Smooth muscle cell (in vitro differentiated cells): ENCODE measurements at regions not wholly inside any gene's neighbourhood (a gene's known extent, or its start where the extent isn't known, plus 50 kb on each side); places are given as distances from the start of the nearest gene placed in this dataset.

Experiments used
- DNase-seq: peaks from one replicate; lab custom pipeline; 2025; ENCODE audit not compliant: unreplicated experiment; lab: John Stamatoyannopoulos, UW
- H2AFZ ChIP-seq: fragments of 200-600 bp; sonication (generic); 2 replicates; pipeline ENCODE4 v1.6.0; 2016; ENCODE audit warnings: antibody characterized with exemption, low read depth, mild to moderate bottlenecking
- H3F3A ChIP-seq: fragments of 200-600 bp; sonication (generic); 2 replicates; pipeline ENCODE4 v1.6.0; 2017; ENCODE audit warnings: antibody characterized with exemption, low read depth
- H3K27ac ChIP-seq: fragments of 200-600 bp; sonication (generic); 2 replicates; pipeline ENCODE4 v1.5.1; 2016; ENCODE audit warnings: low read depth, mild to moderate bottlenecking
- H3K27me3 ChIP-seq: fragments of 200-600 bp; sonication (generic); 2 replicates; pipeline ENCODE4 v1.6.1; 2016; ENCODE audit warnings: low read depth, mild to moderate bottlenecking
- H3K36me3 ChIP-seq: fragments of 200-600 bp; sonication (generic); 2 replicates; pipeline ENCODE4 v1.5.1; 2016; ENCODE audit warnings: low read depth
- H3K4me1 ChIP-seq: fragments of 200-600 bp; sonication (generic); 2 replicates; pipeline ENCODE4 v1.5.1; 2016; ENCODE audit warnings: low read depth
- H3K4me2 ChIP-seq: fragments of 200-600 bp; sonication (generic); 2 replicates; pipeline ENCODE4 v1.6.0; 2016; ENCODE audit warnings: mild to moderate bottlenecking
- H3K4me3 ChIP-seq: fragments of 200-600 bp; sonication (generic); 2 replicates; pipeline ENCODE4 v1.5.1; 2016; ENCODE audit warnings: mild to moderate bottlenecking
- H3K79me2 ChIP-seq: fragments of 200-600 bp; sonication (generic); 2 replicates; pipeline ENCODE4 v1.6.0; 2016; ENCODE audit warnings: low read depth, mild to moderate bottlenecking
- H3K9ac ChIP-seq: fragments of 200-600 bp; sonication (generic); 2 replicates; pipeline ENCODE4 v1.6.0; 2016; ENCODE audit warnings: low read depth
- H3K9me3 ChIP-seq: fragments of 200-600 bp; sonication (generic); replicated peaks from 2 replicates; pipeline ENCODE4 v1.5.1; 2016; ENCODE audit warnings: low read depth
- H4K20me1 ChIP-seq: fragments of 200-600 bp; sonication (generic); 2 replicates; pipeline ENCODE4 v1.6.0; 2016; ENCODE audit warnings: low read depth
- CTCF ChIP-seq: fragments of 200-600 bp; sonication (generic); IDR thresholded peaks from 2 replicates; pipeline ENCODE4 v1.5.1; 2017; ENCODE audit warnings: borderline replicate concordance, mild to moderate bottlenecking, antibody characterized with exemption; ENCODE audit not compliant: insufficient read depth, poor library complexity, severe bottlenecking
- WGBS: methylation state at CpG from one replicate; pipeline ENCODE4 v1.1.7; 2016; ENCODE audit warnings: low lambda C conversion rate; 5-methylcytosine and 5-hydroxymethylcytosine counted together

DNA sequence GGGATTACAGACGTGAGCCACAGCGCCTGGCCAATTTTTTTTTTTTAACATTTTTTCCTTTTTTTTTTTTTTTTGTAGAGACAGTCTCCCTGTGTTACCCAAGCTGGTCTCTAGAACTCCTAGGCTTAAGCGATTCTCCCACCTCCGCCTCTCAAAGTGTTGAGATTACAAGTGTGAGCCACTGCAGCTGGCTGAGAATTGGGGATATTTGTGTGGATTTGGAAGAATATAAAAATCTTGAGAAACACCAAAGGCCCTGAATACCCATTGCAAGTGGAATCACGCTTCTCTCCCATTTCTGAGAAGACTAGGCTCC lies 79.9 kb upstream of the ABCC4 start:
- Histone ChIP-seq H3K27ac (no peak overlapping the region), H3K4me2 (no peak overlapping the region)

GRCh38 chr13:95382411-95382810 lies 81.2 kb upstream of the ABCC4 start:
- H3K4me3 ChIP-seq = no peak overlapping the region
- no peak overlapping the region for H3K9ac ChIP-seq
- no peaks in the 10 kb centered on the region for H3K4me1 ChIP-seq
- H3K36me3 ChIP-seq = no peaks in the 10 kb centered on the region
- no peak for TF ChIP-seq CTCF
- WGBS = 88% methylated on average over 2 of the region's 2 CpGs
- H3K9me3 ChIP-seq = no peaks in the 10 kb centered on the region
- H3K79me2 ChIP-seq = no peaks in the 10 kb centered on the region
- H3F3A ChIP-seq = no peaks in the 10 kb centered on the region
- no peak overlapping the region for H2AFZ ChIP-seq
- no peaks in the 10 kb centered on the region for H4K20me1 ChIP-seq
- no peak overlapping the region for H3K27ac ChIP-seq
- no peak for DNase-seq
- no peak overlapping the region for H3K4me2 ChIP-seq
- no peaks in the 10 kb centered on the region for H3K27me3 ChIP-seq

More for the DNA sequence above, 79.9 kb upstream of the ABCC4 start:
- Histone ChIP-seq H3K9me3 (no peaks in the 10 kb centered on the region), H3K36me3 (no peaks in the 10 kb centered on the region), H3K27me3 (no peaks in the 10 kb centered on the region), H4K20me1 (no peaks in the 10 kb centered on the region), H3K9ac (no peak overlapping the region), H3F3A (no peaks in the 10 kb centered on the region), H3K4me3 (no peak overlapping the region), H2AFZ (no peak overlapping the region), H3K4me1 (no peaks in the 10 kb centered on the region), H3K79me2 (no peaks in the 10 kb centered on the region)
- no peak for TF ChIP-seq CTCF
- DNase-seq = no peak
- 64% methylated on average over 5 of the region's 5 CpGs for WGBS

DNA sequence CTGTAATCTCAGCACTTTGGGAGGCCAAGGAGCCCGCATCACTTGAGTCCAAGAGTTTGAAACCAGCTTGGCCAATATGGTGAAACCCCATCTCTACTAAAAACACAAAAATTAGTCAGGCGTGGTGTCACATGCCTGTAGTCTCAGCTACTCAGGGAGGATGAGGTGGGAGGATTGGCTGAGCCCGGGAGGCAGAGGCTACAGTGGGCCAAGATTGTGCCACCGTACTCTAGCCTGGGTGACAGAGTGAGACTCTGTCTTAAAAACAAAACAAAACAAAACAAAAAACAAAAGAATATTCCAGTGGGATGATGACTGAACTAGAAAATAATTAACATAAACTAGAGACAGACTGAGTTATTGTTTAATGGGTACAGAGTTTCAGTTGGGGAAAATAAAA lies 81.7 kb upstream of the ABCC4 start:
- no peak overlapping the region for H3K27ac ChIP-seq
- no peaks in the 10 kb centered on the region for H3K27me3 ChIP-seq
- no peak overlapping the region for H3K4me3 ChIP-seq
- H3K9me3 ChIP-seq = no peaks in the 10 kb centered on the region
- H3K36me3 ChIP-seq = no peaks in the 10 kb centered on the region
- no peak for TF ChIP-seq CTCF
- 90% methylated on average over 4 of the region's 4 CpGs for WGBS
- DNase-seq = no peak
- H3K4me2 ChIP-seq = no peak overlapping the region
- H3F3A ChIP-seq = no peaks in the 10 kb centered on the region
- no peaks in the 10 kb centered on the region for H4K20me1 ChIP-seq
- H3K4me1 ChIP-seq = no peaks in the 10 kb centered on the region
- H3K9ac ChIP-seq = no peak overlapping the region
- H2AFZ ChIP-seq = no peak overlapping the region
- H3K79me2 ChIP-seq = no peaks in the 10 kb centered on the region

DNA sequence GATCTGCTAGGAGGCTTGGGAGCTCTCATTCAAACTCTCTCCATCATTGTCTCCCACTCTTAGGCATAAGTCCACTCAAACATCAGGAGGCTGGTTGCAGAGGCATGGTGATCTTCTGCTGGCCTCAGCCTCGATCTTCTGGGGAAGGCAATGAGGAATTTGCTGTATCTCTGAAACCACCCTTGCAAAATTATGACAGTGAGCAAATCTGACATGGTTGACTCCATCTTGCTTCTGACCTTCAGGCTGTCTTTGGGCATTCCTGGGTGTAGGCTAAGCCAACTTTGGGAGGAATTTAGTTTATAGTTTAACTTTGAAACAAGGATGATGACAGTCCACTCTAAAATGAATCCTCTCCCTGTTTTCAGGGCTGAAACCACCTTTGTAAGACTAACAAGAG lies 84.1 kb upstream of the ABCC4 start:
- no peaks in the 10 kb centered on the region for H3K9me3 ChIP-seq
- DNase-seq = no peak
- no peaks in the 10 kb centered on the region for H3K36me3 ChIP-seq
- H3K4me2 ChIP-seq = no peak overlapping the region
- no peak overlapping the region for H3K9ac ChIP-seq
- H3F3A ChIP-seq = no peaks in the 10 kb centered on the region
- no peaks in the 10 kb centered on the region for H4K20me1 ChIP-seq
- 88% methylated on average over 1 of the region's 1 CpG for WGBS
- no peaks in the 10 kb centered on the region for H3K4me1 ChIP-seq
- no peaks in the 10 kb centered on the region for H3K79me2 ChIP-seq
- peaks cover 17% of the 10 kb centered on the region for H3K27me3 ChIP-seq
- no peak overlapping the region for H2AFZ ChIP-seq
- no peak for TF ChIP-seq CTCF
- H3K4me3 ChIP-seq = no peak overlapping the region
- no peak overlapping the region for H3K27ac ChIP-seq
